Ovary (tissue), 7 donors: ENCODE measurements at regions not wholly inside any gene's neighbourhood (a gene's known extent, or its start where the extent isn't known, plus 50 kb on each side); places are given as distances from the start of the nearest gene placed in this dataset.

ENCODE experiments used
- DNase-seq, 5 donors: peaks; one replicate each; pipeline ENCODE4 v3.0.0-alpha.2; 2019 to 2020
- H3K27ac ChIP-seq, 2 donors: fragments of 200-600 bp; one replicate each; pipeline versions ENCODE4 v1.5.1 to v1.8.0; 2019 to 2022
- H3K27me3 ChIP-seq: fragments of 200-600 bp; one replicate; pipeline ENCODE4 v1.8.0; 2022
- H3K36me3 ChIP-seq: fragments of 200-600 bp; sonication (generic); one replicate; pipeline ENCODE4 v1.5.1; 2019
- H3K4me1 ChIP-seq: one replicate; pipeline ENCODE4 v1.8.1; 2013; ENCODE audit warnings: mild to moderate bottlenecking, moderate library complexity; ENCODE audit not compliant: insufficient read depth
- H3K4me3 ChIP-seq: fragments of 200-600 bp; sonication (generic); one replicate; pipeline ENCODE4 v1.5.1; 2017
- H3K9me3 ChIP-seq, 2 donors: fragments of 200-600 bp in 1 of 2; sonication (generic) in 1 of 2; one replicate each; pipeline versions ENCODE4 v1.5.1 to v1.8.1; 2013 to 2019; ENCODE audit warnings: mild to moderate bottlenecking in 1 of 2, moderate library complexity in 1 of 2
- EP300 ChIP-seq: sonication (generic); formaldehyde crosslinking; IDR thresholded peaks from one replicate; pipeline ENCODE4 v1.6.1; 2017; ENCODE audit warnings: antibody characterized with exemption
- POLR2A ChIP-seq: fragments of 450-650 bp; IDR thresholded peaks from one replicate; pipeline ENCODE4 v1.6.1; 2017; ENCODE audit warnings: antibody characterized with exemption, mild to moderate bottlenecking, moderate library complexity
- WGBS, 3 donors: extraction: QIAGEN DNeasy Blood & Tissue Kit in 1 of 3; methylation state at CpG; one replicate each; pipeline versions ENCODE4 v1.1.5 to v1.1.7; 2013 to 2017; 5-methylcytosine and 5-hydroxymethylcytosine counted together
- intact Hi-C, 4 donors: fragments of 100-400 bp; cut with DNase I; formaldehyde crosslinking; loops; one replicate each; pipeline versions ENCODE4 v1.11.0 to v1.15.1; 2022 to 2023
- TF ChIP-seq, protein P1 (sequence below), 3 donors: fragments of 450-650 bp in 2 of 3; fragments of 200-600 bp in 1 of 3; IDR thresholded peaks; one replicate each; pipeline versions ENCODE4 v1.5.1 to v1.8.0; 2016 to 2022; ENCODE audit warnings: antibody characterized with exemption in 3 of 3, mild to moderate bottlenecking in 1 of 3
- donor health status: DM: no; HTN: no; CAD: no; lungs with moderate emphysema.
- donor health status: DM: no; HTN: no; CAD: no.
- donor health status: Bipolar disorder and iron deficiency.
- donor health status: DM: no; HTN: no; CAD: no.
- donor health status: DM: yes; HTN: yes; CAD: no.

- Histone ChIP-seq H3K36me3 (no peaks in the 10 kb centered on the region), H3K4me1 (no peaks in the 10 kb centered on the region), H3K4me3 (no peak overlapping the region), H3K27me3 (no peaks in the 10 kb centered on the region), H3K9me3 (no peaks in the 10 kb centered on the region), H3K27ac (no peak overlapping the region)
- DNase-seq = no peak
- intact Hi-C loops = no loop called here
- 66 to 69% (median 67%) methylated on average over 5 of the region's 5 CpGs for WGBS, 3 donors
- no peak for TF ChIP-seq EP300
- TF ChIP-seq, protein P1, sequence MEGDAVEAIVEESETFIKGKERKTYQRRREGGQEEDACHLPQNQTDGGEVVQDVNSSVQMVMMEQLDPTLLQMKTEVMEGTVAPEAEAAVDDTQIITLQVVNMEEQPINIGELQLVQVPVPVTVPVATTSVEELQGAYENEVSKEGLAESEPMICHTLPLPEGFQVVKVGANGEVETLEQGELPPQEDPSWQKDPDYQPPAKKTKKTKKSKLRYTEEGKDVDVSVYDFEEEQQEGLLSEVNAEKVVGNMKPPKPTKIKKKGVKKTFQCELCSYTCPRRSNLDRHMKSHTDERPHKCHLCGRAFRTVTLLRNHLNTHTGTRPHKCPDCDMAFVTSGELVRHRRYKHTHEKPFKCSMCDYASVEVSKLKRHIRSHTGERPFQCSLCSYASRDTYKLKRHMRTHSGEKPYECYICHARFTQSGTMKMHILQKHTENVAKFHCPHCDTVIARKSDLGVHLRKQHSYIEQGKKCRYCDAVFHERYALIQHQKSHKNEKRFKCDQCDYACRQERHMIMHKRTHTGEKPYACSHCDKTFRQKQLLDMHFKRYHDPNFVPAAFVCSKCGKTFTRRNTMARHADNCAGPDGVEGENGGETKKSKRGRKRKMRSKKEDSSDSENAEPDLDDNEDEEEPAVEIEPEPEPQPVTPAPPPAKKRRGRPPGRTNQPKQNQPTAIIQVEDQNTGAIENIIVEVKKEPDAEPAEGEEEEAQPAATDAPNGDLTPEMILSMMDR (IDR thresholded peaks at IDR 0.05) = no peak
- no peak for TF ChIP-seq POLR2A
Observed at GRCh38 chr4:149949381-149949780, 128.9 kb upstream of the DCLK2 start.

DNA sequence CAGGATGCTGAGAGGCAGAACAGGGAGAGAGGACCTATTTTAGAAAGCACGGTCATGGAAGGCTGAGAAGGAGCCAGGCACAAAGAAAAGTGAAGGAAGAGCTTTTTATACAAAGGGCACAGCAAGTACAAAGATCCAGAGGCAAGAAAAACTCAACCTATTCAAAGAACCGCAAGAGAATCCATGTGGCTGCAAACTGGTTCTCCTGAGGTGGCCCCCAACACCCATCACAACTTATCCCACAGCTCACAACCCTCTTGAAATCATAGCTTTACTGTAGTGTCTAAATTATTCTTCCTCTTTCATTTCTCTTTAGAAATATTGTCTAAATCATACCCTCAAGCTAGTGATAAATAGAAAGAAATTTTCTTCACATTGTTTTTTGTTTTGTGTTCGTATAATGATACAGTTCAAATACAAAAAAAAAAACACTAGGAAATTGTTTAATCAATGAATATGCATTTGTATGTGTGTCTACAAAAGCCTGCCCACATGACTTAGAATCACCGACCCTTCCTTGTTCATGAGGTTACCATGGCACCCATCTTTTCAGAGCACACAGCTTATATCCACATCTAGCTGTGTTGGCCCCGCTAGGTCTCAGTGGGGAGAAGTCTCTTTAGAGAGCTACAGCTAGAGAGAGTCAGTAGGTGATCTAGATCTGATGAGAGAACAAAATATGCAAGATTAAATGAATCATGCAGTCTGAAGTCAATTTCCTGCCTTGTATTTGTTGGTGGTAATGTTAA is 126.9 kb upstream of the DCLK2 start:
- Histone ChIP-seq H3K27ac (no peak overlapping the region), H3K27me3 (no peaks in the 10 kb centered on the region), H3K9me3 (no peaks in the 10 kb centered on the region), H3K4me3 (no peak overlapping the region), H3K36me3 (no peaks in the 10 kb centered on the region), H3K4me1 (no peaks in the 10 kb centered on the region)
- WGBS, 3 donors = 87 to 90% (median 89%) methylated on average over 5 of the region's 5 CpGs
- intact Hi-C loops = no loop called here
- TF ChIP-seq POLR2A = no peak
- TF ChIP-seq EP300 = no peak
- TF ChIP-seq, protein P1 (IDR thresholded peaks at IDR 0.05) = no peak
- DNase-seq = no peak

DNA sequence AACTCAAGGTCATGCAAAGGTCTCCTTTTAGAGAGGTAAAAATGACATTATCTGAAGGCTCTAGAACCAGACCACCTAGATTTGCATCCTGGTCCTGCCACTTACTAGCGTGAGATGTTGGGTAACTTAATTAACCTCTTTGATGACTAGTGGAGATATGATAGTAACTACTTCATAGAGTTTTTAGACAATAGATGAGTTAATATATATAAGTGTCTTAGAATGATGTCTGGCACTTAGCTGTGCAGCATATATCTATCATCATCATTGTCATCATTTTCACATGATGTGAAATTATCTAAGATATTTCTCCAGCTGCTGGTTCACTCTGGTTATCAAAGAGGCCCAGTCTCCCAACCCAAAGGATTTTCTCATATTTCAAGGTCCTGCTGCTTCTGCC is 126.1 kb upstream of the DCLK2 start:
- H3K4me3 ChIP-seq = no peak overlapping the region
- H3K9me3 ChIP-seq = no peaks in the 10 kb centered on the region
- no peaks in the 10 kb centered on the region for H3K27me3 ChIP-seq
- no peaks in the 10 kb centered on the region for H3K36me3 ChIP-seq
- TF ChIP-seq, protein P1 (IDR thresholded peaks at IDR 0.05) = no peak
- no peak for TF ChIP-seq EP300
- no peak for TF ChIP-seq POLR2A
- intact Hi-C loops = no loop called here
- H3K4me1 ChIP-seq = no peaks in the 10 kb centered on the region
- 84 to 93% (median 89%) methylated on average over 1 of the region's 1 CpG for WGBS, 3 donors
- no peak for DNase-seq
- no peak overlapping the region for H3K27ac ChIP-seq

DNA sequence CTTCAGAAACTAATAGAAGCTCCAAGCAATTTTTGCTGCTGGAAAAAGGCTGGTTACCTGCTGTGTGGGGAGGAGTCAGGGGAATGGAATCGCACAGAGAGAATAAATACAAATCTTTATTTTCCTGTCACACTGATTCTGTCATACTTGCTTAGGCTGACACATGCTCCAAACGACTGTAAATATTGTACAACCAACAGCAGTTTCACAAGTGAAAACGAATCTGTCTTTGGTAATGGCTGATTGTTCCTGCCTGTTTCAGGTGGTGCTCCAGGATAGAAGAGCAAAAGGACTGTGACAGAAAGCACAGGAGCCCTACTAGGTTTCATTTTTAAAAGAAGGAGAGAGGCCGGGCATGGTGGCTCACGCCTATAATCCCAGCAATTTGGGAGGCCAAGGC is 125.5 kb upstream of the DCLK2 start:
- no peak overlapping the region for H3K27ac ChIP-seq
- H3K36me3 ChIP-seq = no peaks in the 10 kb centered on the region
- no peaks in the 10 kb centered on the region for H3K27me3 ChIP-seq
- DNase-seq = no peak
- no peaks in the 10 kb centered on the region for H3K9me3 ChIP-seq
- H3K4me3 ChIP-seq = no peak overlapping the region
- no peaks in the 10 kb centered on the region for H3K4me1 ChIP-seq
- no peak for TF ChIP-seq EP300
- no peak for TF ChIP-seq POLR2A
- TF ChIP-seq, protein P1 (IDR thresholded peaks at IDR 0.05) = no peak
- intact Hi-C loops = no loop called here
- 86 to 88% (median 86%) methylated on average over 5 of the region's 5 CpGs for WGBS, 3 donors
